A549 (cell line): ENCODE measurements at regions not wholly inside any gene's neighbourhood (a gene's known extent, or its start where the extent isn't known, plus 50 kb on each side); places are given as distances from the start of the nearest gene placed in this dataset.

Experiments
- CTCF ChIP-seq: fragments of >200 bp; sonication (Bioruptor Twin); formaldehyde crosslinking; IDR thresholded peaks from 3 replicates; pipeline ENCODE4 v1.5.1; 2016
- MAZ ChIP-seq: fragments of 150-350 bp; IDR thresholded peaks from 2 replicates; pipeline ENCODE4 v1.6.1; 2014; ENCODE audit warnings: antibody characterized with exemption, low read depth, low read length, borderline replicate concordance
- POLR2A ChIP-seq: IDR thresholded peaks from 2 replicates; pipeline ENCODE4 v1.6.1; 2012; ENCODE audit warnings: mild to moderate bottlenecking, low read length

- no peak for TF ChIP-seq POLR2A
- no peak for TF ChIP-seq MAZ
- TF ChIP-seq CTCF = no peak
Measured at GRCh38 chr6:119908157-119908556, 558.6 kb upstream of the MAN1A1 start.
